ENCODE measurements at regions not wholly inside any gene's neighbourhood (a gene's known extent, or its start where the extent isn't known, plus 50 kb on each side); places are given as distances from the start of the nearest gene placed in this dataset.

- TF ChIP-seq EZH2 (IDR thresholded peaks at IDR 0.05; ENCODE audit: low read length) (no peak), CTCF (optimal IDR thresholded peaks at IDR 0.05 in 1 of 3, IDR thresholded peaks at IDR 0.05 in 1 of 3, conservative IDR thresholded peaks at IDR 0.05 in 1 of 3; ENCODE audit: extremely low read depth in 1 of 3, insufficient read depth in 2 of 3, low read length in 3 of 3) (no peak)
These were observed 394.6 kb upstream of the PTCHD4 start for GRCh38 chr6:48505621-48506020.

Data from keratinocyte (primary cell).